ENCODE measurements at regions not wholly inside any gene's neighbourhood (a gene's known extent, or its start where the extent isn't known, plus 50 kb on each side); places are given as distances from the start of the nearest gene placed in this dataset.
"Not testable (repeated sequence)": the region's sequence is repeated elsewhere in the genome, so short reads cannot be mapped to it uniquely, and the experiment has no call there.

DNA sequence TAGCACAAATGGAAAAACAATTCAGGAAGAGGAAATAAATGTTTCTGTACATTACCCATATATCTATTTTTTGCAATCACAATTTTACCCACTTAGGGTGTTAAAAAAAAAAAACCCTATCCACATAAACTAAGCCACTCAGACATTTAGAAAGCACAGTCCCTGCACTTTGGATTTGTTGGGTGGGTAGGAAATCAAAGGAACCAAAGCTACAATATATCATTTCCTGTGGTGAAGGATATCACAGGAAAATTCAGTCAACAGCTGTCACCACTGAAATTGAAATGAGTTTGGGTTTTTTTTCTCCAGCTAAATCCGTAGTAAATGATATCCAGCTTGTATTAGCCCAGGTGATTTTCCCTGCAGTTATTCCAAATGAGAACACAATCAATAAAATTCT, 2392.4 kb downstream of the EPHA3 start:
- TF ChIP-seq RAD21 (IDR thresholded peaks at IDR 0.05 in 1 of 2, conservative IDR thresholded peaks at IDR 0.05 in 1 of 2; ENCODE audit: low read depth in 2 of 2, low read length in 2 of 2); EP300 (IDR thresholded peaks at IDR 0.05; ENCODE audit: borderline replicate concordance in 1 of 2, low read depth in 2 of 2, low read length in 2 of 2); POLR2AphosphoS5 (IDR thresholded peaks at IDR 0.05; ENCODE audit: low read depth, low read length); SP4 (IDR thresholded peaks at IDR 0.05; ENCODE audit: low read length); EZH2 (IDR thresholded peaks at IDR 0.05; ENCODE audit: low read depth, low read length, severe bottlenecking); CEBPB (IDR thresholded peaks at IDR 0.05; ENCODE audit: low read depth, low read length); POLR2A (IDR thresholded peaks at IDR 0.05; ENCODE audit: control extremely low read depth in 1 of 2, low read depth in 2 of 2, low read length in 2 of 2); CREB1 (IDR thresholded peaks at IDR 0.05); TAF1 (IDR thresholded peaks at IDR 0.05; ENCODE audit: low read depth, low read length): not testable (repeated sequence)
- TF ChIP-seq, protein P1, sequence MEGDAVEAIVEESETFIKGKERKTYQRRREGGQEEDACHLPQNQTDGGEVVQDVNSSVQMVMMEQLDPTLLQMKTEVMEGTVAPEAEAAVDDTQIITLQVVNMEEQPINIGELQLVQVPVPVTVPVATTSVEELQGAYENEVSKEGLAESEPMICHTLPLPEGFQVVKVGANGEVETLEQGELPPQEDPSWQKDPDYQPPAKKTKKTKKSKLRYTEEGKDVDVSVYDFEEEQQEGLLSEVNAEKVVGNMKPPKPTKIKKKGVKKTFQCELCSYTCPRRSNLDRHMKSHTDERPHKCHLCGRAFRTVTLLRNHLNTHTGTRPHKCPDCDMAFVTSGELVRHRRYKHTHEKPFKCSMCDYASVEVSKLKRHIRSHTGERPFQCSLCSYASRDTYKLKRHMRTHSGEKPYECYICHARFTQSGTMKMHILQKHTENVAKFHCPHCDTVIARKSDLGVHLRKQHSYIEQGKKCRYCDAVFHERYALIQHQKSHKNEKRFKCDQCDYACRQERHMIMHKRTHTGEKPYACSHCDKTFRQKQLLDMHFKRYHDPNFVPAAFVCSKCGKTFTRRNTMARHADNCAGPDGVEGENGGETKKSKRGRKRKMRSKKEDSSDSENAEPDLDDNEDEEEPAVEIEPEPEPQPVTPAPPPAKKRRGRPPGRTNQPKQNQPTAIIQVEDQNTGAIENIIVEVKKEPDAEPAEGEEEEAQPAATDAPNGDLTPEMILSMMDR (IDR thresholded peaks at IDR 0.05; ENCODE audit: control extremely low read depth in 1 of 3, insufficient read depth in 1 of 3, low read depth in 1 of 3, low read length in 3 of 3) = not testable (repeated sequence)
- TF ChIP-seq, protein P2, sequence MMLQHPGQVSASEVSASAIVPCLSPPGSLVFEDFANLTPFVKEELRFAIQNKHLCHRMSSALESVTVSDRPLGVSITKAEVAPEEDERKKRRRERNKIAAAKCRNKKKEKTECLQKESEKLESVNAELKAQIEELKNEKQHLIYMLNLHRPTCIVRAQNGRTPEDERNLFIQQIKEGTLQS (IDR thresholded peaks at IDR 0.05; ENCODE audit: insufficient read depth, low read depth, low read length) = not testable (repeated sequence)
- TF ChIP-seq, protein P3, sequence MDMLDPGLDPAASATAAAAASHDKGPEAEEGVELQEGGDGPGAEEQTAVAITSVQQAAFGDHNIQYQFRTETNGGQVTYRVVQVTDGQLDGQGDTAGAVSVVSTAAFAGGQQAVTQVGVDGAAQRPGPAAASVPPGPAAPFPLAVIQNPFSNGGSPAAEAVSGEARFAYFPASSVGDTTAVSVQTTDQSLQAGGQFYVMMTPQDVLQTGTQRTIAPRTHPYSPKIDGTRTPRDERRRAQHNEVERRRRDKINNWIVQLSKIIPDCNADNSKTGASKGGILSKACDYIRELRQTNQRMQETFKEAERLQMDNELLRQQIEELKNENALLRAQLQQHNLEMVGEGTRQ (IDR thresholded peaks at IDR 0.05; ENCODE audit: low read length) = not testable (repeated sequence)
